Type B pancreatic cell (in vitro differentiated cells): ENCODE measurements at regions not wholly inside any gene's neighbourhood (a gene's known extent, or its start where the extent isn't known, plus 50 kb on each side); places are given as distances from the start of the nearest gene placed in this dataset.

Experiments
- DNase-seq: peaks from one replicate; pipeline ENCODE4 v3.0.0; 2021; ENCODE audit warnings: mixed read lengths; ENCODE audit not compliant: unreplicated experiment; ENCODE audit errors: extremely low spot score
- H3K27ac Mint-ChIP-seq: 2 replicates; pipeline ENCODE4 v1.8.0; 2021; ENCODE audit warnings: mild to moderate bottlenecking, mixed read lengths
- H3K27me3 Mint-ChIP-seq: 2 replicates; pipeline ENCODE4 v1.8.0; 2021; ENCODE audit warnings: mixed read lengths
- H3K36me3 Mint-ChIP-seq: 2 replicates; pipeline ENCODE4 v1.8.0; 2021; ENCODE audit warnings: mixed read lengths
- H3K4me1 Mint-ChIP-seq: one replicate; pipeline ENCODE4 v1.8.0; 2021; ENCODE audit warnings: mixed read lengths; ENCODE audit not compliant: unreplicated experiment
- H3K4me3 Mint-ChIP-seq: 2 replicates; pipeline ENCODE4 v1.8.0; 2021; ENCODE audit warnings: mild to moderate bottlenecking, mixed read lengths
- H3K9me3 Mint-ChIP-seq: 2 replicates; pipeline ENCODE4 v1.8.0; 2021; ENCODE audit warnings: mixed read lengths
- CTCF ChIP-seq: fragments of 200-600 bp; sonication (generic); conservative IDR thresholded peaks from 2 replicates; pipeline ENCODE4 v1.5.0; 2021; ENCODE audit warnings: antibody characterized with exemption, mild to moderate bottlenecking

GRCh38 chr15:58340176-58340575 is 91.6 kb upstream of the LIPC start:
- peaks cover 23% of the 10 kb centered on the region for H3K4me1 Mint-ChIP-seq

GRCh38 chr15:58342508-58342907 is 89.3 kb upstream of the LIPC start:
- Mint-ChIP-seq H3K4me3 (no peak overlapping the region), H3K4me1 (peaks cover 23% of the 10 kb centered on the region), H3K9me3 (peaks cover 4% of the 10 kb centered on the region), H3K27me3 (no peaks in the 10 kb centered on the region), H3K27ac (no peak overlapping the region), H3K36me3 (no peaks in the 10 kb centered on the region)
- no peak for DNase-seq
- no peak for TF ChIP-seq CTCF

More at GRCh38 chr15:58340176-58340575, 91.6 kb upstream of the LIPC start:
- H3K9me3 Mint-ChIP-seq = peaks cover 4% of the 10 kb centered on the region
- no peak for TF ChIP-seq CTCF
- H3K36me3 Mint-ChIP-seq = no peaks in the 10 kb centered on the region
- no peaks in the 10 kb centered on the region for H3K27me3 Mint-ChIP-seq
- H3K27ac Mint-ChIP-seq = no peak overlapping the region
- no peak overlapping the region for H3K4me3 Mint-ChIP-seq
- DNase-seq = no peak

- Mint-ChIP-seq H3K27me3 (no peaks in the 10 kb centered on the region), H3K4me1 (peaks cover 23% of the 10 kb centered on the region)
Observed at GRCh38 chr15:58344213-58345070, 87.3 kb upstream of the LIPC start.

GRCh38 chr15:58346361-58346760 is 85.4 kb upstream of the LIPC start:
- H3K4me3 Mint-ChIP-seq = no peak overlapping the region

More at GRCh38 chr15:58344213-58345070, 87.3 kb upstream of the LIPC start:
- no peak for DNase-seq
- no peak for TF ChIP-seq CTCF
- Mint-ChIP-seq H3K9me3 (peaks cover 4% of the 10 kb centered on the region), H3K36me3 (no peaks in the 10 kb centered on the region), H3K4me3 (peak overlapping the region; percentile 21), H3K27ac (no peak overlapping the region)

GRCh38 chr15:58348095-58348812 is 83.5 kb upstream of the LIPC start:
- no peaks in the 10 kb centered on the region for H3K27me3 Mint-ChIP-seq
- H3K36me3 Mint-ChIP-seq = no peaks in the 10 kb centered on the region
- H3K9me3 Mint-ChIP-seq = peaks cover 9% of the 10 kb centered on the region
- peaks cover 15% of the 10 kb centered on the region for H3K4me1 Mint-ChIP-seq
- no peak overlapping the region for H3K4me3 Mint-ChIP-seq
- DNase-seq = no peak
- no peak for TF ChIP-seq CTCF
- no peak overlapping the region for H3K27ac Mint-ChIP-seq

More at GRCh38 chr15:58346361-58346760, 85.4 kb upstream of the LIPC start:
- H3K27me3 Mint-ChIP-seq = no peaks in the 10 kb centered on the region
- peaks cover 23% of the 10 kb centered on the region for H3K4me1 Mint-ChIP-seq
- no peak overlapping the region for H3K27ac Mint-ChIP-seq
- H3K9me3 Mint-ChIP-seq = peaks cover 4% of the 10 kb centered on the region
- no peak for DNase-seq
- no peak for TF ChIP-seq CTCF
- H3K36me3 Mint-ChIP-seq = no peaks in the 10 kb centered on the region
